IMR-90 (cell line): ENCODE measurements at regions not wholly inside any gene's neighbourhood (a gene's known extent, or its start where the extent isn't known, plus 50 kb on each side); places are given as distances from the start of the nearest gene placed in this dataset.

Source experiments
- ATAC-seq: fragments of 200-7000 bp; cut with Tn5 transposase; 2 replicates; pipeline ENCODE4 v1.9.1; 2020; ENCODE audit warnings: low read depth, mild to moderate bottlenecking, moderate library complexity
- BruUV-seq: library from RNA; stranded (reverse); fragments of 400-500 nt; replicated peaks from 2 replicates; lab custom pipeline; 2021; lab: Mats Ljungman, UMichigan
- CTCF ChIA-PET: fragments of 300-600 bp; formaldehyde crosslinking; extraction: SDS; loops from one replicate; lab custom pipeline; 2021; ENCODE audit warnings: antibody characterized with exemption; lab: Yijun Ruan, JAX
- POLR2A ChIA-PET: fragments of 300-600 bp; sonication (Branson Sonifier 250); formaldehyde crosslinking; loops from one replicate; lab custom pipeline; 2022; ENCODE audit warnings: antibody characterized with exemption; ENCODE audit not compliant: unreplicated experiment; lab: Charles Lee
- DNase-seq: peaks from one replicate; pipeline ENCODE4 v3.0.0; 2013
- H2AFZ ChIP-seq: replicated peaks from 2 replicates; pipeline ENCODE3; 2013; ENCODE audit warnings: low read length, mild to moderate bottlenecking; ENCODE audit not compliant: poor library complexity
- H2AK5ac ChIP-seq: 2 replicates; pipeline ENCODE4 v1.6.1; 2013; ENCODE audit warnings: low read depth, low read length, inconsistent platforms
- H2AK9ac ChIP-seq: replicated peaks from 2 replicates; pipeline ENCODE3; 2013; ENCODE audit warnings: mild to moderate bottlenecking, low read depth, low read length, moderate library complexity; ENCODE audit not compliant: poor library complexity
- H2BK120ac ChIP-seq: 2 replicates; pipeline ENCODE4 v1.6.1; 2013; ENCODE audit warnings: low read depth, low read length, inconsistent platforms
- H2BK15ac ChIP-seq: 3 replicates; pipeline ENCODE4 v1.6.1; 2013; ENCODE audit warnings: low read depth, low read length, inconsistent platforms
- H2BK20ac ChIP-seq: 2 replicates; pipeline ENCODE4 v1.6.1; 2013; ENCODE audit warnings: low read depth, mild to moderate bottlenecking, inconsistent platforms, low read length, moderate library complexity
- H2BK5ac ChIP-seq: 2 replicates; pipeline ENCODE4 v1.6.1; 2013; ENCODE audit warnings: mild to moderate bottlenecking, low read depth, low read length, inconsistent platforms; ENCODE audit not compliant: poor library complexity, severe bottlenecking
- H3K14ac ChIP-seq: replicated peaks from 2 replicates; pipeline ENCODE4 v1.6.1; 2013; ENCODE audit warnings: low read depth, low read length, inconsistent platforms
- H3K18ac ChIP-seq: 2 replicates; pipeline ENCODE4 v1.6.1; 2013; ENCODE audit warnings: low read depth, low read length, control low read depth
- H3K23ac ChIP-seq: 2 replicates; pipeline ENCODE4 v1.6.1; 2013; ENCODE audit warnings: low read depth, low read length, inconsistent platforms
- H3K27ac ChIP-seq: 2 replicates; pipeline ENCODE4 v1.5.1; 2013; ENCODE audit warnings: mild to moderate bottlenecking, control low read depth, low read length; ENCODE audit not compliant: insufficient read depth
- H3K27me3 ChIP-seq: 2 replicates; pipeline ENCODE4 v1.6.1; 2013; ENCODE audit warnings: low read length; ENCODE audit not compliant: control insufficient read depth, insufficient read depth
- H3K36me3 ChIP-seq: 2 replicates; pipeline ENCODE4 v1.6.1; 2013; ENCODE audit warnings: low read length, mixed read lengths; ENCODE audit not compliant: control insufficient read depth, insufficient read depth
- H3K4ac ChIP-seq: 2 replicates; pipeline ENCODE4 v1.6.1; 2013; ENCODE audit warnings: low read depth, low read length, inconsistent platforms
- H3K4me1 ChIP-seq: 2 replicates; pipeline ENCODE4 v1.6.1; 2013; ENCODE audit warnings: low read length, mixed read lengths; ENCODE audit not compliant: control insufficient read depth, insufficient read depth
- H3K4me2 ChIP-seq: 2 replicates; pipeline ENCODE4 v1.6.1; 2013; ENCODE audit warnings: low read depth, mild to moderate bottlenecking, control low read depth, low read length, moderate library complexity
- H3K4me3 ChIP-seq: 2 replicates; pipeline ENCODE4 v1.5.1; 2013; ENCODE audit warnings: low read depth, mild to moderate bottlenecking, control low read depth, low read length, moderate library complexity; ENCODE audit not compliant: insufficient read depth
- H3K56ac ChIP-seq: 2 replicates; pipeline ENCODE4 v1.6.1; 2013; ENCODE audit warnings: low read length, inconsistent platforms; ENCODE audit not compliant: insufficient read depth; ENCODE audit errors: extremely low read depth
- H3K79me1 ChIP-seq, 2 experiments: 2 replicates each; pipeline ENCODE4 v1.6.1; 2013; ENCODE audit warnings: low read length in 2 of 2, inconsistent platforms in 1 of 2, low read depth in 1 of 2
- H3K9ac ChIP-seq: 2 replicates; pipeline ENCODE4 v1.6.1; 2013; ENCODE audit warnings: low read depth, low read length, control low read depth
- H3K9me1 ChIP-seq: 2 replicates; pipeline ENCODE4 v1.6.1; 2013; ENCODE audit warnings: low read length, inconsistent platforms; ENCODE audit not compliant: insufficient read depth
- H3K9me3 ChIP-seq: 2 replicates; pipeline ENCODE4 v1.6.1; 2013; ENCODE audit warnings: low read length; ENCODE audit not compliant: control insufficient read depth, insufficient read depth
- H4K20me1 ChIP-seq: 2 replicates; pipeline ENCODE4 v1.6.1; 2013; ENCODE audit warnings: low read length, inconsistent platforms; ENCODE audit not compliant: insufficient read depth
- H4K5ac ChIP-seq: 2 replicates; pipeline ENCODE4 v1.6.1; 2013; ENCODE audit warnings: mild to moderate bottlenecking, low read depth, low read length, control low read depth
- H4K8ac ChIP-seq, 2 experiments: 2 replicates each; pipeline ENCODE4 v1.6.1; 2013; ENCODE audit warnings: low read depth in 2 of 2, low read length in 2 of 2, control low read depth in 1 of 2, inconsistent platforms in 1 of 2
- H4K91ac ChIP-seq: 2 replicates; pipeline ENCODE4 v1.6.1; 2013; ENCODE audit warnings: low read depth, low read length, inconsistent platforms; ENCODE audit not compliant: insufficient read depth
- MAFK ChIP-seq: IDR thresholded peaks from 2 replicates; pipeline ENCODE4 v1.6.1; 2012; ENCODE audit warnings: low read depth, low read length, improper control_type of control experiment
- MXI1 ChIP-seq: IDR thresholded peaks from 2 replicates; pipeline ENCODE4 v1.6.1; 2012; ENCODE audit warnings: low read depth, mild to moderate bottlenecking, low read length, moderate library complexity, borderline replicate concordance
- POLR2A ChIP-seq: IDR thresholded peaks from 2 replicates; pipeline ENCODE4 v1.6.1; 2012; ENCODE audit warnings: mild to moderate bottlenecking, low read depth, low read length
- RFX5 ChIP-seq: IDR thresholded peaks from 2 replicates; pipeline ENCODE4 v1.8.0; 2012; ENCODE audit warnings: low read depth, mild to moderate bottlenecking, low read length, moderate library complexity
- WGBS, 2 experiments: methylation state at CpG; one replicate each; pipeline versions ENCODE4 v1.1.5 to v1.1.7; 2013; ENCODE audit warnings: missing lambda C conversion rate in 2 of 2; ENCODE audit not compliant: insufficient read length in 1 of 2; ENCODE audit errors: extremely low coverage in 2 of 2; 5-methylcytosine and 5-hydroxymethylcytosine counted together
- dilution Hi-C: fragments of 300-500 bp; cut with HindIII; formaldehyde crosslinking; loops from one replicate; pipeline ENCODE4 v1.14.3; 2018; ENCODE audit warnings: low sequenced_read_pairs; ENCODE audit not compliant: unreplicated experiment
- in situ Hi-C: fragments of 300-500 bp; cut with MboI; formaldehyde crosslinking; loops from 3 replicates; pipeline ENCODE4 v1.14.3; 2019; ENCODE audit warnings: low sequenced_read_pairs, inconsistent platforms, mixed read lengths
- intact Hi-C: fragments of 100-400 bp; cut with micrococcal nuclease; formaldehyde crosslinking; loops from 2 replicates; pipeline ENCODE4 v1.10.0; 2022

GRCh38 chr10:123259791-123260190 lies 105.6 kb downstream of the BUB3 start:
- Histone ChIP-seq H4K20me1 (no peaks in the 10 kb centered on the region), H3K14ac (no peak overlapping the region), H3K56ac (no peak overlapping the region), H2AK5ac (no peak overlapping the region), H2BK15ac (no peak overlapping the region), H2BK120ac (no peak overlapping the region), H3K27ac (no peak overlapping the region), H3K4me3 (no peak overlapping the region), H2AFZ (no peak overlapping the region), H4K91ac (no peak overlapping the region), H2BK20ac (no peak overlapping the region), H2BK5ac (no peak overlapping the region), H3K79me1 (no peaks in the 10 kb centered on the region), H3K9ac (no peak overlapping the region), H3K9me1 (no peaks in the 10 kb centered on the region), H3K36me3 (no peaks in the 10 kb centered on the region), H3K9me3 (peaks cover 12% of the 10 kb centered on the region), H4K5ac (no peak overlapping the region), H3K4me2 (no peak overlapping the region), H3K27me3 (no peaks in the 10 kb centered on the region), H2AK9ac (no peak overlapping the region), H3K18ac (no peak overlapping the region), H3K23ac (no peak overlapping the region), H3K4me1 (no peaks in the 10 kb centered on the region), H3K4ac (no peak overlapping the region), H4K8ac (no peak overlapping the region)
- DNase-seq (no peak), ATAC-seq (no peak)
- CTCF ChIA-PET = no interaction called here
- no peak for TF ChIP-seq MAFK
- no peak for TF ChIP-seq POLR2A
- TF ChIP-seq MXI1 = no peak
- TF ChIP-seq RFX5 = no peak
- POLR2A ChIA-PET = no interaction called here
- in situ Hi-C loops = no loop called here
- intact Hi-C loops = no loop called here
- dilution Hi-C loops = no loop called here
- 20% methylated on average over 1 of the region's 11 CpGs; no CpG with 5 or more reads in 1 of the 2 experiments for WGBS, 2 experiments
- BruUV-seq = no TSS peak
